HEK293 (cell line): ENCODE measurements at regions not wholly inside any gene's neighbourhood (a gene's known extent, or its start where the extent isn't known, plus 50 kb on each side); places are given as distances from the start of the nearest gene placed in this dataset.
"Not testable (repeated sequence)": the region's sequence is repeated elsewhere in the genome, so short reads cannot be mapped to it uniquely, and the experiment has no call there.

Experiments used
- CTCF ChIA-PET: fragments of 350-600 bp; formaldehyde crosslinking; extraction: SDS; loops from one replicate; lab custom pipeline; 2021; ENCODE audit warnings: antibody characterized with exemption; lab: Yijun Ruan, JAX
- POLR2A ChIA-PET: fragments of 300-600 bp; formaldehyde crosslinking; extraction: SDS; loops from one replicate; lab custom pipeline; 2020; ENCODE audit warnings: antibody characterized with exemption, inconsistent platforms; lab: Yijun Ruan, JAX
- H3K27ac ChIP-seq: fragments of 200-500 bp; sonication (Bioruptor generic); 2 replicates; pipeline ENCODE4 v1.5.1; 2014; ENCODE audit warnings: low read depth, low read length, control low read depth, inconsistent platforms; ENCODE audit errors: extremely low read depth
- H3K36me3 ChIP-seq, 2 experiments: fragments of 200-500 bp in 1 of 2; sonication (Bioruptor generic) in 1 of 2; 1 replicate in 1 of 2; 2 replicates in 1 of 2; pipeline ENCODE4 v1.5.1; 2014 to 2017; ENCODE audit warnings: inconsistent platforms in 2 of 2, low read length in 2 of 2; ENCODE audit not compliant: control insufficient read depth in 2 of 2, insufficient read depth in 1 of 2
- H3K4me1 ChIP-seq: fragments of 200-500 bp; sonication (Bioruptor generic); 2 replicates; pipeline ENCODE4 v1.5.1; 2014; ENCODE audit warnings: mild to moderate bottlenecking, low read length, inconsistent platforms; ENCODE audit not compliant: control insufficient read depth, insufficient read depth
- H3K4me3 ChIP-seq: 2 replicates; pipeline ENCODE4 v1.5.1; 2011; ENCODE audit warnings: low read depth, mild to moderate bottlenecking, control low read depth, low read length, moderate library complexity
- H3K9me3 ChIP-seq: fragments of 200-500 bp; sonication (Bioruptor generic); 2 replicates; pipeline ENCODE4 v1.5.1; 2014; ENCODE audit warnings: low read depth, low read length, inconsistent platforms; ENCODE audit not compliant: control insufficient read depth, insufficient read depth
- BCL11B ChIP-seq: fragments of 450-650 bp; formaldehyde crosslinking; IDR thresholded peaks from 2 replicates; pipeline ENCODE4 v1.5.1; 2016; ENCODE audit warnings: low read depth, missing biosample characterization, missing genetic modification characterization
- GLI2 ChIP-seq: fragments of 450-650 bp; formaldehyde crosslinking; IDR thresholded peaks from 2 replicates; pipeline ENCODE4; 2017; ENCODE audit warnings: missing biosample characterization, missing genetic modification characterization, low read depth, borderline replicate concordance
- KLF17 ChIP-seq: fragments of 450-650 bp; formaldehyde crosslinking; IDR thresholded peaks from 2 replicates; pipeline ENCODE4 v1.5.1; 2016; ENCODE audit warnings: missing biosample characterization, missing genetic modification characterization
- OSR2 ChIP-seq: fragments of 450-650 bp; formaldehyde crosslinking; IDR thresholded peaks from 2 replicates; pipeline ENCODE4 v1.5.1; 2016; ENCODE audit warnings: missing biosample characterization, missing genetic modification characterization
- SCRT1 ChIP-seq: fragments of 450-650 bp; formaldehyde crosslinking; IDR thresholded peaks from 2 replicates; pipeline ENCODE4 v1.5.1; 2016; ENCODE audit warnings: missing biosample characterization, missing genetic modification characterization, borderline replicate concordance
- YY1 ChIP-seq: fragments of 450-650 bp; formaldehyde crosslinking; IDR thresholded peaks from 2 replicates; pipeline ENCODE4 v1.5.1; 2018; ENCODE audit warnings: missing biosample characterization, missing genetic modification characterization
- YY2 ChIP-seq: fragments of 450-650 bp; formaldehyde crosslinking; IDR thresholded peaks from 2 replicates; pipeline ENCODE4 v1.5.1; 2016; ENCODE audit warnings: missing biosample characterization, missing genetic modification characterization
- ZBTB11 ChIP-seq: fragments of 450-650 bp; formaldehyde crosslinking; conservative IDR thresholded peaks from 2 replicates; pipeline ENCODE4 v1.5.1; 2016; ENCODE audit warnings: low read depth, missing biosample characterization, missing genetic modification characterization
- ZBTB48 ChIP-seq: fragments of 450-650 bp; formaldehyde crosslinking; IDR thresholded peaks from 2 replicates; pipeline ENCODE4 v1.5.1; 2016; ENCODE audit warnings: missing biosample characterization, missing genetic modification characterization
- ZBTB6 ChIP-seq: fragments of 450-650 bp; formaldehyde crosslinking; IDR thresholded peaks from 2 replicates; pipeline ENCODE4 v1.5.1; 2017; ENCODE audit warnings: missing biosample characterization, missing genetic modification characterization
- ZEB2 ChIP-seq: fragments of 450-650 bp; formaldehyde crosslinking; IDR thresholded peaks from 2 replicates; pipeline ENCODE4 v1.5.1; 2016; ENCODE audit warnings: missing biosample characterization, missing genetic modification characterization
- ZNF132 ChIP-seq: fragments of 450-650 bp; formaldehyde crosslinking; IDR thresholded peaks from 2 replicates; pipeline ENCODE4 v1.5.1; 2017; ENCODE audit warnings: missing biosample characterization, missing genetic modification characterization, borderline replicate concordance
- ZNF140 ChIP-seq: fragments of 450-650 bp; formaldehyde crosslinking; IDR thresholded peaks from 2 replicates; pipeline ENCODE4 v1.5.1; 2016; ENCODE audit warnings: missing biosample characterization, missing genetic modification characterization
- ZNF19 ChIP-seq: fragments of 450-650 bp; formaldehyde crosslinking; IDR thresholded peaks from 2 replicates; pipeline ENCODE4; 2016; ENCODE audit warnings: missing biosample characterization, missing genetic modification characterization, low read depth
- ZNF426 ChIP-seq: fragments of 450-650 bp; formaldehyde crosslinking; IDR thresholded peaks from 2 replicates; pipeline ENCODE4 v1.5.1; 2017; ENCODE audit warnings: missing biosample characterization, missing genetic modification characterization, mild to moderate bottlenecking, inconsistent platforms, moderate library complexity
- ZNF555 ChIP-seq: fragments of 450-650 bp; formaldehyde crosslinking; conservative IDR thresholded peaks from 2 replicates; pipeline ENCODE4 v1.5.1; 2017; ENCODE audit warnings: missing biosample characterization, mild to moderate bottlenecking, missing genetic modification characterization, inconsistent platforms
- ZNF610 ChIP-seq: fragments of 450-650 bp; formaldehyde crosslinking; IDR thresholded peaks from 2 replicates; pipeline ENCODE4 v1.5.1; 2016; ENCODE audit warnings: missing biosample characterization, missing genetic modification characterization, borderline replicate concordance
- ZNF623 ChIP-seq: fragments of 450-650 bp; formaldehyde crosslinking; IDR thresholded peaks from 2 replicates; pipeline ENCODE4 v1.5.1; 2016; ENCODE audit warnings: missing biosample characterization, missing genetic modification characterization
- ZNF645 ChIP-seq: fragments of 450-650 bp; formaldehyde crosslinking; IDR thresholded peaks from 2 replicates; pipeline ENCODE4; 2016; ENCODE audit warnings: missing biosample characterization, missing genetic modification characterization
- ZNF704 ChIP-seq: fragments of 450-650 bp; formaldehyde crosslinking; IDR thresholded peaks from 2 replicates; pipeline ENCODE4 v1.5.1; 2016; ENCODE audit warnings: missing biosample characterization, missing genetic modification characterization
- ZNF76 ChIP-seq: fragments of 450-650 bp; formaldehyde crosslinking; IDR thresholded peaks from 2 replicates; pipeline ENCODE4; 2016; ENCODE audit warnings: low read depth, missing biosample characterization, missing genetic modification characterization, borderline replicate concordance
- ZSCAN4 ChIP-seq: fragments of 450-650 bp; formaldehyde crosslinking; IDR thresholded peaks from 2 replicates; pipeline ENCODE4 v1.5.1; 2017; ENCODE audit warnings: missing biosample characterization, missing genetic modification characterization

- H3K4me3 ChIP-seq, H3K36me3 ChIP-seq, H3K9me3 ChIP-seq, CTCF ChIA-PET, H3K27ac ChIP-seq, H3K4me1 ChIP-seq, POLR2A ChIA-PET: not testable (repeated sequence)
- peak; percentile 91 for TF ChIP-seq ZEB2 (tag by site-specific recombination)
Observed at GRCh38 chr13:112286733-112287132, 89.4 kb upstream of the SPACA7 start.

GRCh38 chr13:112320303-112320702 is 55.9 kb upstream of the SPACA7 start:
- TF ChIP-seq ZNF555 (tag by site-specific recombination), result no peak
- no peak for TF ChIP-seq BCL11B
- no peak for TF ChIP-seq ZNF610 (tag by site-specific recombination)
- no peak for TF ChIP-seq ZBTB11 (tag by site-specific recombination)
- TF ChIP-seq ZBTB6 (tag by site-specific recombination), result no peak
- no peak for TF ChIP-seq ZNF76
- TF ChIP-seq ZSCAN4 (tag by site-specific recombination), result peak; percentile 89
- TF ChIP-seq ZNF704 (tag by site-specific recombination), result no peak
- H3K9me3 ChIP-seq, result no peaks in the 10 kb centered on the region
- no peak overlapping the region for H3K27ac ChIP-seq
- H3K4me1 ChIP-seq, result no peaks in the 10 kb centered on the region
- ChIA-PET CTCF (no interaction called here), POLR2A (no interaction called here)
- H3K36me3 ChIP-seq, result no peaks in the 10 kb centered on the region
- no peak overlapping the region for H3K4me3 ChIP-seq

GRCh38 chr13:112322557-112322956 is 53.6 kb upstream of the SPACA7 start:
- no peaks in the 10 kb centered on the region for H3K36me3 ChIP-seq
- no peaks in the 10 kb centered on the region for H3K9me3 ChIP-seq
- TF ChIP-seq YY1 (tag by site-specific recombination) (no peak), ZNF19 (tag by site-specific recombination) (no peak), YY2 (no peak), OSR2 (tag by site-specific recombination) (no peak), ZNF645 (tag by site-specific recombination) (no peak), ZNF704 (tag by site-specific recombination) (no peak), ZNF623 (tag by site-specific recombination) (no peak), GLI2 (no peak), SCRT1 (tag by site-specific recombination) (no peak), KLF17 (tag by site-specific recombination) (no peak), ZNF132 (no peak), ZBTB48 (tag by site-specific recombination) (no peak), ZNF140 (tag by site-specific recombination) (no peak), ZNF426 (tag by site-specific recombination) (no peak)

More at GRCh38 chr13:112322557-112322956, 53.6 kb upstream of the SPACA7 start:
- Histone ChIP-seq H3K4me3 (no peak overlapping the region), H3K4me1 (no peaks in the 10 kb centered on the region), H3K27ac (no peak overlapping the region)
- POLR2A ChIA-PET, result no interaction called here
- CTCF ChIA-PET, result interaction anchor here (0.6 kb wide), 1 partner anchor 58 kb away, joined by 5 read pairs; no protein-coding TSS in a partner anchor
